ENCODE measurements at regions not wholly inside any gene's neighbourhood (a gene's known extent, or its start where the extent isn't known, plus 50 kb on each side); places are given as distances from the start of the nearest gene placed in this dataset.

- TF ChIP-seq EZH2 (IDR thresholded peaks at IDR 0.05) (no peak), POLR2AphosphoS5 (IDR thresholded peaks at IDR 0.05; ENCODE audit: borderline replicate concordance, low read depth, low read length) (no peak), FOXP2 (optimal IDR thresholded peaks at IDR 0.05; ENCODE audit: control extremely low read depth, extremely low read length, insufficient read depth) (no peak)
These were observed 265.1 kb upstream of the TNP1 start for GRCh38 chr2:217125014-217125413.

Data from SK-N-MC (cell line).